Right atrium auricular region (tissue), 2 donors: ENCODE measurements at regions not wholly inside any gene's neighbourhood (a gene's known extent, or its start where the extent isn't known, plus 50 kb on each side); places are given as distances from the start of the nearest gene placed in this dataset.

Experiments
- DNase-seq: peaks from one replicate; pipeline ENCODE4 v3.0.0-alpha.2; 2019; ENCODE audit warnings: low spot score
- H3K27ac ChIP-seq, 2 donors: fragments of 200-600 bp; sonication (generic); 1 replicate in 1 of 2; 2 replicates in 1 of 2; pipeline ENCODE4 v1.5.1; 2016 to 2019
- H3K27me3 ChIP-seq, 2 donors: fragments of 200-600 bp; sonication (generic); one replicate each; pipeline versions ENCODE4 v1.5.1 to v1.6.0; 2017 to 2019
- H3K36me3 ChIP-seq: fragments of 200-600 bp; sonication (generic); one replicate; pipeline ENCODE4 v1.5.1; 2016
- H3K4me1 ChIP-seq, 2 donors: fragments of 200-600 bp; sonication (generic); one replicate each; pipeline versions ENCODE4 v1.5.1 to v1.6.0; 2017 to 2019
- H3K4me3 ChIP-seq, 2 donors: fragments of 200-600 bp; sonication (generic); 1 replicate in 1 of 2; 2 replicates in 1 of 2; pipeline ENCODE4 v1.5.1; 2017 to 2019; ENCODE audit warnings: mild to moderate bottlenecking in 1 of 2, moderate library complexity in 1 of 2
- H3K9me3 ChIP-seq, 2 donors: fragments of 200-600 bp; sonication (generic); one replicate each; pipeline ENCODE4 v1.5.1; 2019
- TF ChIP-seq, protein P1 (sequence below), 2 donors: fragments of 200-600 bp; sonication (generic); IDR thresholded peaks; one replicate each; pipeline ENCODE4 v1.5.1; 2019; ENCODE audit warnings: antibody characterized with exemption in 2 of 2

DNA sequence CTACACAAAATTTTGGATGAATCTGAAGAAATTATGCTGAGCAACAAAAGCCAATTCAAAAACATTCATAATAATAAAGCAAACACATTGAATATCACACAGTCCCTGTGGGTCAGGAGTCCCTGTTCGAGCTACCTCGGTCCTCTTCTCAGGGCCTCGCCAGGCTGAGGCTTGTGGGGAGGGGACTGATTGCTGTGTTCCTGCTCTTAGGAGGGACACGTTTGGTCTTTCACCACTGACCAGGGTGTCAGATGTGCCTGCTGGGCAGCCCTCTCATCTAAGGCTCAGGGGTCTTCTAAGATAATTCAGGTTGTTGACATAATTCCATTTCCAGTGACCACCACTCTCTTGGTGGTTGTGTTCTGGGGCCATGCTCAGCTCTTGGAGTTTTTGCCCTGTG, 233.8 kb upstream of the PPP2R2D start:
- H3K4me1 ChIP-seq = no peaks in the 10 kb centered on the region
- no peak for DNase-seq
- H3K9me3 ChIP-seq = peaks cover 0 to 6% of the 10 kb centered on the region in 2 donors
- H3K4me3 ChIP-seq = no peak overlapping the region
- no peaks in the 10 kb centered on the region for H3K36me3 ChIP-seq
- TF ChIP-seq, protein P1, sequence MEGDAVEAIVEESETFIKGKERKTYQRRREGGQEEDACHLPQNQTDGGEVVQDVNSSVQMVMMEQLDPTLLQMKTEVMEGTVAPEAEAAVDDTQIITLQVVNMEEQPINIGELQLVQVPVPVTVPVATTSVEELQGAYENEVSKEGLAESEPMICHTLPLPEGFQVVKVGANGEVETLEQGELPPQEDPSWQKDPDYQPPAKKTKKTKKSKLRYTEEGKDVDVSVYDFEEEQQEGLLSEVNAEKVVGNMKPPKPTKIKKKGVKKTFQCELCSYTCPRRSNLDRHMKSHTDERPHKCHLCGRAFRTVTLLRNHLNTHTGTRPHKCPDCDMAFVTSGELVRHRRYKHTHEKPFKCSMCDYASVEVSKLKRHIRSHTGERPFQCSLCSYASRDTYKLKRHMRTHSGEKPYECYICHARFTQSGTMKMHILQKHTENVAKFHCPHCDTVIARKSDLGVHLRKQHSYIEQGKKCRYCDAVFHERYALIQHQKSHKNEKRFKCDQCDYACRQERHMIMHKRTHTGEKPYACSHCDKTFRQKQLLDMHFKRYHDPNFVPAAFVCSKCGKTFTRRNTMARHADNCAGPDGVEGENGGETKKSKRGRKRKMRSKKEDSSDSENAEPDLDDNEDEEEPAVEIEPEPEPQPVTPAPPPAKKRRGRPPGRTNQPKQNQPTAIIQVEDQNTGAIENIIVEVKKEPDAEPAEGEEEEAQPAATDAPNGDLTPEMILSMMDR (IDR thresholded peaks at IDR 0.05) = no peak
- H3K27me3 ChIP-seq = no peaks in the 10 kb centered on the region
- H3K27ac ChIP-seq = no peak overlapping the region

DNA sequence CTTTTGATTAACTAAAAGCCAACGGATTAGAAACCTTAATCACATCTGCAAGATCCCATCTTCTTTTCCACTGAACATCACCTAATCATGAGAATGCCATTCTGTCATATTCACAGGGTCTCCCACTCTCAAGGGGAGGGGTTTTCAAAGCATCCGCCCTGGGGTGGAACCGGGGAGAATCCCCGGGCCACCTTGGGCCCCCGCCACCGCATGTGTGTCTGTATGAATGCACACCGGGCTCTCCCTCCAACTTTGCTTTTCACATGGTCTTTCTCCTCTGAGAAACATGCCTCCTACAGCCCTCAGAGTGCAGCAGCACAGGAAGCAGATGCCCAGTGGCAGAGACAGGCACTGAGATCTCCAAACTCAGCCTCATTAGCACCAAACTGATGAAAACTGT, 233.2 kb upstream of the PPP2R2D start:
- H3K36me3 ChIP-seq = no peaks in the 10 kb centered on the region
- H3K4me1 ChIP-seq = no peaks in the 10 kb centered on the region
- no peak overlapping the region for H3K27ac ChIP-seq
- TF ChIP-seq, protein P1 (IDR thresholded peaks at IDR 0.05) = no peak
- no peak for DNase-seq
- H3K4me3 ChIP-seq = no peak overlapping the region
- H3K9me3 ChIP-seq = peaks cover 0 to 7% of the 10 kb centered on the region in 2 donors
- H3K27me3 ChIP-seq = no peaks in the 10 kb centered on the region

DNA sequence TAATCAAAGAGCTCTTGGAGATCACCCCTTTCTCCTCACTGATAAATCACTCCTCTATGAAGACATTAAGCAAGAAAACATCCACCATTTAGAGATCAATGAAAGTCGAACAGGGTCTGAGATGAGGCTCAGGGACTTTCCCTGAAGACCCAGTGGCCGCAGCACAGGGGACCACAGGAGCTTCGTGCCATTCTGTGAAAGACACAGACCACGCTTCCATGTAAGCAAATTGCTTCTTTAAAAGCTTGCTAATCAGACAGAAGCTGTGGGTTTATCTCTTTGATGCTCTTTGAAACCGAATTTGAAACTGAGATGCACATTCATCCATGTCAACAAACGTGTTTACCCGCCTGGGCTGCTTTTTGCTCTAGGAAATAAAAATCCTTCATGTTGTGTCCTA, 231.9 kb upstream of the PPP2R2D start:
- TF ChIP-seq, protein P1 (IDR thresholded peaks at IDR 0.05) = no peak
- no peaks in the 10 kb centered on the region for H3K27me3 ChIP-seq
- no peak overlapping the region for H3K27ac ChIP-seq
- no peak overlapping the region for H3K4me3 ChIP-seq
- no peaks in the 10 kb centered on the region for H3K36me3 ChIP-seq
- peaks cover 0 to 7% of the 10 kb centered on the region in 2 donors for H3K9me3 ChIP-seq
- no peaks in the 10 kb centered on the region for H3K4me1 ChIP-seq
- no peak for DNase-seq

DNA sequence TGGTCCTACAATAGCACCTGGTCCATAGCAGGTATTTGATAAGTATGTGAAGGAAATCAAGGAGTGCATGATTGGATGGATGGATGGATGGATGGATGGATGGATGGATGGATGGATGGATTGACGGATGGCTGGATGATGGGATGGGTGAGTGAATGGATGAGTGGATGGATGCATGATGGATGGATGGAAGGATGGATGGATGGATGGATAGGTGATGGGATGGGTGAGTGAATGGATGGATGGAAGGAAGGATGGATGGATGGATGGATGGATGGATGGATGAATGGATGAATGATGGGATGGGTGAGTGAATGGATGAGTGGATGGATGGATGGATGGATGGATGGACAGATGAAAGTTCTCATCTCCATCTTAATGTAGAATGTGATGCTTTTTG, 231.0 kb upstream of the PPP2R2D start:
- Histone ChIP-seq H3K27ac (no peak overlapping the region), H3K9me3 (peaks cover 0 to 7% of the 10 kb centered on the region in 2 donors), H3K27me3 (no peaks in the 10 kb centered on the region), H3K4me1 (no peaks in the 10 kb centered on the region), H3K36me3 (no peaks in the 10 kb centered on the region), H3K4me3 (no peak overlapping the region)
- TF ChIP-seq, protein P1 (IDR thresholded peaks at IDR 0.05) = no peak
- DNase-seq = no peak

DNA sequence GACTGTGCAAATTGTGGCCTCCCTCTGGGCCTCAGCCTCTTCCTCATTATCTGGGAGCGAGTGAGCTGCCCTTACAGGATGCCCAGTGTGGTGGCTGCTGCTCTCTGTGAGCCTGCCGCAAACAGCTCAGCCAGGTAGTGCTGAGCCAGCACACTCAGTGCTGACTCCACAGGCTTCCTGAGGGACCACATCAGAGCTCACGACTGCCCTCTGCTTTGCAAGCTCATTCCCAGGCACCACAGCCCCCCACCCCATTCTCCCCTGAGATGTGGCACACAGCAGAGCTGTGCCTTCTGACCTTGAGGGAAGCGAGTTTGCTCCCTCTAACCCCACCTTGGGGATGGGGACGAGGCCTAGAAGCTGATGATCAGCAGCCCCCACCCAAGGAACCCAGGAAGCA, 230.5 kb upstream of the PPP2R2D start:
- Histone ChIP-seq H3K36me3 (no peaks in the 10 kb centered on the region), H3K4me1 (no peaks in the 10 kb centered on the region), H3K27me3 (no peaks in the 10 kb centered on the region), H3K9me3 (peaks cover 0 to 7% of the 10 kb centered on the region in 2 donors), H3K27ac (no peak overlapping the region), H3K4me3 (no peak overlapping the region)
- no peak for DNase-seq
- TF ChIP-seq, protein P1 (IDR thresholded peaks at IDR 0.05) = no peak

DNA sequence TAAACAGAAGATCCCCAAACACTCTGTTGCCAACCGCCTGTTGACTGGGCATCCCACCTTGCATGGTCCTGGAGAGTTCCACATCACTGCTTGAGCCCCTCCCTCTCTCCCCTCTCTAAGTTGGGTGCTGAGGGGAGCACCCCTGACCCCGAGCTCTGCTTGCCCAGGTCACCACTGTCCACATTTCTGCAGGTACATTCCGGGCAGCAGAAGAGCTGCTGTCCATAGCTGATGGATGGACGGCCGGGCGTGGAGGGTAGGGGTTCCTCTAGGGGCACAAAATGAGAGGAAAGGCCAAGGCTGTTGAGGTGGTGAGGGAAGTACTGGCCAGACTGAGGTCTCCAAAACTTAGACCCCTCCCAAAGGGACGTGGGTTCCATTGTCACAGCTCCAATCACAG, 227.4 kb upstream of the PPP2R2D start:
- Histone ChIP-seq H3K27me3 (no peaks in the 10 kb centered on the region), H3K9me3 (peaks cover 0 to 7% of the 10 kb centered on the region in 2 donors), H3K4me1 (no peaks in the 10 kb centered on the region), H3K27ac (no peak overlapping the region), H3K36me3 (no peaks in the 10 kb centered on the region), H3K4me3 (no peak overlapping the region)
- TF ChIP-seq, protein P1 (IDR thresholded peaks at IDR 0.05) = no peak
- DNase-seq = no peak
